HG03457 (cell line): ENCODE measurements at regions not wholly inside any gene's neighbourhood (a gene's known extent, or its start where the extent isn't known, plus 50 kb on each side); places are given as distances from the start of the nearest gene placed in this dataset.
"Not testable (repeated sequence)": the region's sequence is repeated elsewhere in the genome, so short reads cannot be mapped to it uniquely, and the experiment has no call there.

Source experiments
- ATAC-seq: cut with Tn5 transposase; IDR thresholded peaks from one replicate; pipeline ENCODE4 v1.9.1; 2021; ENCODE audit warnings: moderate number of reproducible peaks; ENCODE audit not compliant: unreplicated experiment

GRCh38 chr10:120109725-120110124, 217.2 kb downstream of the SEC23IP start:
- ATAC-seq, result not testable (repeated sequence)

GRCh38 chr10:120110196-120110595, 217.7 kb downstream of the SEC23IP start:
- ATAC-seq, result no peak

- ATAC-seq, result no peak
Observed at GRCh38 chr10:120111628-120112027, 219.1 kb downstream of the SEC23IP start.

- no peak for ATAC-seq
Observed at GRCh38 chr10:120112809-120113208, 220.3 kb downstream of the SEC23IP start.

- ATAC-seq, result no peak
Observed at GRCh38 chr10:120115959-120116358, 223.4 kb downstream of the SEC23IP start.

- no peak for ATAC-seq
Observed at GRCh38 chr10:120121768-120122167, 229.2 kb downstream of the SEC23IP start.

- ATAC-seq, result no peak
Observed at GRCh38 chr10:120131183-120131582, 238.7 kb downstream of the SEC23IP start.

GRCh38 chr10:120132811-120133210, 240.3 kb downstream of the SEC23IP start:
- no peak for ATAC-seq

- no peak for ATAC-seq
Observed at GRCh38 chr10:120138689-120139088, 246.2 kb downstream of the SEC23IP start.

GRCh38 chr10:120145107-120145506, 252.6 kb downstream of the SEC23IP start:
- no peak for ATAC-seq

- ATAC-seq, result no peak
Observed at GRCh38 chr10:120156614-120157274, 264.2 kb downstream of the SEC23IP start.

- no peak for ATAC-seq
Observed at GRCh38 chr10:120161111-120161510, 268.6 kb downstream of the SEC23IP start.

GRCh38 chr10:120162471-120162870, 269.9 kb downstream of the SEC23IP start:
- ATAC-seq, result no peak

GRCh38 chr10:120172356-120172755, 279.8 kb downstream of the SEC23IP start:
- ATAC-seq, result no peak

GRCh38 chr10:120174491-120174890, 282.0 kb downstream of the SEC23IP start:
- ATAC-seq, result no peak

GRCh38 chr10:120177330-120177729, 279.7 kb upstream of the PLPP4 start:
- no peak for ATAC-seq

- no peak for ATAC-seq
Observed at GRCh38 chr10:120180160-120180559, 276.9 kb upstream of the PLPP4 start.

GRCh38 chr10:120181154-120181553, 275.9 kb upstream of the PLPP4 start:
- ATAC-seq, result no peak

- ATAC-seq, result no peak
Observed at GRCh38 chr10:120182431-120182830, 274.6 kb upstream of the PLPP4 start.

- no peak for ATAC-seq
Observed at GRCh38 chr10:120183546-120183945, 273.5 kb upstream of the PLPP4 start.

GRCh38 chr10:120184547-120185337, 272.3 kb upstream of the PLPP4 start:
- no peak for ATAC-seq

GRCh38 chr10:120186506-120186905, 270.5 kb upstream of the PLPP4 start:
- no peak for ATAC-seq
